Caco-2 (cell line): ENCODE measurements at regions not wholly inside any gene's neighbourhood (a gene's known extent, or its start where the extent isn't known, plus 50 kb on each side); places are given as distances from the start of the nearest gene placed in this dataset.

Experiments used
- BruUV-seq: library from RNA; stranded (reverse); fragments of 400-500 nt; replicated peaks from 2 replicates; lab custom pipeline; 2021; lab: Mats Ljungman, UMichigan
- CTCF ChIA-PET: fragments of 300-600 bp; sonication (Branson Sonifier 250); formaldehyde crosslinking; loops from one replicate; lab custom pipeline; 2022; ENCODE audit warnings: antibody characterized with exemption; lab: Charles Lee
- POLR2A ChIA-PET: fragments of 300-600 bp; sonication (Branson Sonifier 250); formaldehyde crosslinking; loops from one replicate; lab custom pipeline; 2022; ENCODE audit warnings: antibody characterized with exemption; lab: Charles Lee
- DNase-seq, 2 experiments: peaks; one replicate each; pipeline versions ENCODE4 v3.0.0 to v3.0.0-alpha.2; 2020 to 2022
- H3K27me3 ChIP-seq: replicated peaks from 2 replicates; pipeline ENCODE4 v1.6.0; 2011; ENCODE audit warnings: low read length; ENCODE audit not compliant: control insufficient read depth, insufficient read depth
- H3K36me3 ChIP-seq: 2 replicates; pipeline ENCODE4 v1.5.1; 2011; ENCODE audit warnings: low read length; ENCODE audit not compliant: control insufficient read depth, insufficient read depth
- H3K4me1 ChIP-seq: fragments of 250-450 bp; sonication (Bioruptor Pico); 2 replicates; pipeline ENCODE4 v1.5.1; 2020; ENCODE audit warnings: mild to moderate bottlenecking
- H3K4me3 ChIP-seq: 2 replicates; pipeline ENCODE4 v1.5.1; 2011; ENCODE audit warnings: low read depth, mild to moderate bottlenecking, control low read depth, low read length
- H3K9me3 ChIP-seq: fragments of 250-450 bp; sonication (Bioruptor Pico); 2 replicates; pipeline ENCODE4 v1.5.1; 2020; ENCODE audit warnings: mild to moderate bottlenecking, moderate library complexity
- H3K27ac Mint-ChIP-seq: one replicate; pipeline ENCODE4 v1.8.0; 2022; ENCODE audit warnings: mixed read lengths; ENCODE audit not compliant: unreplicated experiment
- H3K27me3 Mint-ChIP-seq: one replicate; pipeline ENCODE4 v1.8.0; 2022; ENCODE audit warnings: mixed read lengths; ENCODE audit not compliant: insufficient read depth, unreplicated experiment
- H3K36me3 Mint-ChIP-seq: one replicate; pipeline ENCODE4 v1.8.0; 2022; ENCODE audit warnings: mild to moderate bottlenecking, mixed read lengths; ENCODE audit not compliant: insufficient read depth, unreplicated experiment
- H3K4me1 Mint-ChIP-seq: one replicate; pipeline ENCODE4 v1.8.0; 2022; ENCODE audit warnings: low read depth, mixed read lengths; ENCODE audit not compliant: unreplicated experiment
- H3K4me3 Mint-ChIP-seq: one replicate; pipeline ENCODE4 v1.8.0; 2022; ENCODE audit warnings: mild to moderate bottlenecking, moderate library complexity, mixed read lengths; ENCODE audit not compliant: unreplicated experiment
- H3K9me3 Mint-ChIP-seq: one replicate; pipeline ENCODE4 v1.8.0; 2022; ENCODE audit warnings: mixed read lengths; ENCODE audit not compliant: unreplicated experiment
- CTCF ChIP-seq, 2 experiments: fragments of 200-600 bp in 1 of 2; IDR thresholded peaks; 1 replicate in 1 of 2; 2 replicates in 1 of 2; pipeline versions ENCODE4 v1.5.1 to v1.8.0; 2011 to 2022; ENCODE audit warnings: antibody characterized with exemption in 1 of 2, control low read depth in 1 of 2, inconsistent platforms in 1 of 2, low read depth in 1 of 2, low read length in 1 of 2, mild to moderate bottlenecking in 1 of 2, moderate library complexity in 1 of 2; ENCODE audit not compliant: insufficient read depth in 1 of 2, severe bottlenecking in 1 of 2, unreplicated experiment in 1 of 2
- intact Hi-C: fragments of 100-400 bp; cut with micrococcal nuclease; formaldehyde crosslinking; loops from one replicate; pipeline ENCODE4 v1.10.0; 2022; ENCODE audit not compliant: unreplicated experiment

DNA sequence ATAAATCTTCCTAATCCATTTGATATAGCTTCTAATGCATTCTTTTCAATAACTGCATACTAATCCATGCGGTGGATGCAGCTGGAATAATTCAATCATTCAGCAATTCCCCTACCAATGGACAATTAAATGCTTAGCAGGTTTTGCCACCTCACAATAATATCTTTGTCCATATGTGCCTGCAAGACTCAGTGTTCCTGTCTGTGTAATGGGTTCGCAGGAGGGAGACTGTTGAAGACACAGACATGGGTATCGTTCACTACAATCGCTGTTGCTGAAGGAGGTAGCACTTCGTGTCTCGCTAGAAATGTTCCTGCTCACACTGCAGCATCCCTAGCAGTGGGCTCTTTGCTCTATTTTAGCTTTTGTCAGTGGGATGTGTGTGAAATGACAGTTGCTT lies 214.4 kb downstream of the MED10 start:
- H3K27me3 Mint-ChIP-seq = no peaks in the 10 kb centered on the region
- TF ChIP-seq CTCF (IDR thresholded peaks at IDR 0.05; ENCODE audit: insufficient read depth in 1 of 2, low read depth in 1 of 2, low read length in 1 of 2, severe bottlenecking in 1 of 2, unreplicated experiment in 1 of 2) = no peak
- H3K9me3 Mint-ChIP-seq = no peaks in the 10 kb centered on the region
- H3K4me3 ChIP-seq = no peak overlapping the region
- no peak for DNase-seq
- H3K4me1 ChIP-seq = peaks cover 4% of the 10 kb centered on the region; the same call in 1 of the 2 replicates
- no peak overlapping the region for H3K4me3 Mint-ChIP-seq
- intact Hi-C loops = no loop called here
- no peak overlapping the region for H3K27ac Mint-ChIP-seq
- H3K36me3 Mint-ChIP-seq = no peaks in the 10 kb centered on the region
- H3K27me3 ChIP-seq = no peaks in the 10 kb centered on the region
- CTCF ChIA-PET = no interaction called here
- BruUV-seq = no TSS peak
- no peaks in the 10 kb centered on the region for H3K4me1 Mint-ChIP-seq
- no peaks in the 10 kb centered on the region for H3K9me3 ChIP-seq
- H3K36me3 ChIP-seq = no peaks in the 10 kb centered on the region
- POLR2A ChIA-PET = no interaction called here

DNA sequence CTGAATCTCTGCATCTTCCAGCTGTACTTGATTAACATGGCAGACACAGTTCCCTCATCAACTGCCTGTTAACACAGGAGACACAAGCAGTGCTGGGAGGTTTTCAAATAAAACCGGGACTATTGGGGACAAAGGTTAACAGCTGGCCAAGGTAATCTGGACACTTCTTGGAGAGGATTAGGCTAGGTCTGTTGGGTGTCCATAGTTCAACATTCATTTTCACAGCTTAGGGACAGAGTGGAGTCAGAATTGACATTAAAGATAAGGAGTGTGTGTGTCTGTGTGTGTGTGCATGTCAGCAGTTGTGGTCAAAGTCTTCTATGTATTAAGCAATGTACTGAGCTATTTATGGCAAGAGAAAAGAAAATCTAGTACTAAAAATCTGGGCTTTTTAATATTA lies 216.2 kb downstream of the MED10 start:
- peaks cover 4% of the 10 kb centered on the region; the same call in 1 of the 2 replicates for H3K4me1 ChIP-seq
- no peaks in the 10 kb centered on the region for H3K36me3 ChIP-seq
- no TSS peak for BruUV-seq
- H3K27ac Mint-ChIP-seq = no peak overlapping the region
- CTCF ChIA-PET = interaction anchor here (0.6 kb wide), 1 partner anchor 499 kb away, joined by 3 read pairs; no protein-coding TSS in a partner anchor
- no peaks in the 10 kb centered on the region for H3K9me3 Mint-ChIP-seq
- H3K27me3 Mint-ChIP-seq = peaks cover 4% of the 10 kb centered on the region
- peak; percentile 37 to 46 for DNase-seq
- H3K4me3 ChIP-seq = no peak overlapping the region
- H3K4me3 Mint-ChIP-seq = no peak overlapping the region
- POLR2A ChIA-PET = no interaction called here
- no peaks in the 10 kb centered on the region for H3K9me3 ChIP-seq
- no peak for TF ChIP-seq CTCF (IDR thresholded peaks at IDR 0.05; ENCODE audit: insufficient read depth in 1 of 2, low read depth in 1 of 2, low read length in 1 of 2, severe bottlenecking in 1 of 2, unreplicated experiment in 1 of 2)
- H3K27me3 ChIP-seq = no peaks in the 10 kb centered on the region
- H3K36me3 Mint-ChIP-seq = no peaks in the 10 kb centered on the region
- H3K4me1 Mint-ChIP-seq = no peaks in the 10 kb centered on the region
- intact Hi-C loops = no loop called here

GRCh38 chr5:6161257-6161656 lies 217.1 kb downstream of the MED10 start:
- Histone ChIP-seq H3K27me3 (no peaks in the 10 kb centered on the region), H3K4me3 (no peak overlapping the region), H3K9me3 (no peaks in the 10 kb centered on the region), H3K4me1 (peaks cover 4% of the 10 kb centered on the region; the same call in 1 of the 2 replicates), H3K36me3 (no peaks in the 10 kb centered on the region)
- no peak for TF ChIP-seq CTCF (IDR thresholded peaks at IDR 0.05; ENCODE audit: insufficient read depth in 1 of 2, low read depth in 1 of 2, low read length in 1 of 2, severe bottlenecking in 1 of 2, unreplicated experiment in 1 of 2)
- Mint-ChIP-seq H3K4me3 (no peak overlapping the region), H3K27ac (no peak overlapping the region), H3K9me3 (no peaks in the 10 kb centered on the region), H3K36me3 (no peaks in the 10 kb centered on the region), H3K27me3 (peaks cover 4% of the 10 kb centered on the region), H3K4me1 (no peaks in the 10 kb centered on the region)
- CTCF ChIA-PET = no interaction called here
- no peak for DNase-seq
- intact Hi-C loops = no loop called here
- POLR2A ChIA-PET = no interaction called here
- no TSS peak for BruUV-seq
